Mesenchymal stem cell (in vitro differentiated cells and primary cell): ENCODE measurements at regions not wholly inside any gene's neighbourhood (a gene's known extent, or its start where the extent isn't known, plus 50 kb on each side); places are given as distances from the start of the nearest gene placed in this dataset.

Experiments used
- DNase-seq: peaks from one replicate; pipeline ENCODE4 v3.0.0-alpha.2; 2013
- H2AFZ ChIP-seq: one replicate; pipeline ENCODE4 v1.6.1; 2013; ENCODE audit warnings: low read depth, mild to moderate bottlenecking, control low read depth, inconsistent platforms, low read length, moderate library complexity
- H2AK5ac ChIP-seq: 2 replicates; pipeline ENCODE4 v1.6.1; 2013; ENCODE audit warnings: low read length, moderate library complexity, mild to moderate bottlenecking, inconsistent platforms; ENCODE audit not compliant: severe bottlenecking
- H2BK120ac ChIP-seq: one replicate; pipeline ENCODE4 v1.6.1; 2013; ENCODE audit warnings: low read depth, mild to moderate bottlenecking, inconsistent platforms, low read length, moderate library complexity
- H2BK12ac ChIP-seq, 2 experiments: one replicate each; pipeline ENCODE4 v1.6.1; 2013; ENCODE audit warnings: inconsistent platforms in 2 of 2, low read length in 2 of 2, mild to moderate bottlenecking in 2 of 2, moderate library complexity in 2 of 2, control low read depth in 1 of 2
- H2BK15ac ChIP-seq: one replicate; pipeline ENCODE4 v1.6.1; 2013; ENCODE audit warnings: mild to moderate bottlenecking, low read depth, inconsistent platforms; ENCODE audit not compliant: poor library complexity, severe bottlenecking
- H2BK5ac ChIP-seq: 2 replicates; pipeline ENCODE4 v1.6.1; 2013; ENCODE audit warnings: low read depth, mild to moderate bottlenecking, low read length, control low read depth, inconsistent platforms; ENCODE audit not compliant: poor library complexity, severe bottlenecking
- H3K14ac ChIP-seq, 2 experiments: one replicate each; pipeline ENCODE4 v1.6.1; 2013; ENCODE audit warnings: inconsistent platforms in 2 of 2, low read length in 2 of 2, control low read depth in 1 of 2, mild to moderate bottlenecking in 1 of 2, moderate library complexity in 1 of 2
- H3K18ac ChIP-seq, 2 experiments: one replicate each; pipeline ENCODE4 v1.6.1; 2013; ENCODE audit warnings: inconsistent platforms in 2 of 2, low read length in 2 of 2, control low read depth in 1 of 2, low read depth in 1 of 2, mild to moderate bottlenecking in 1 of 2
- H3K23ac ChIP-seq, 2 experiments: one replicate each; pipeline ENCODE4 v1.6.1; 2013; ENCODE audit warnings: inconsistent platforms in 2 of 2, low read length in 2 of 2, mild to moderate bottlenecking in 2 of 2, moderate library complexity in 2 of 2, control low read depth in 1 of 2
- H3K27ac ChIP-seq: 2 replicates; pipeline ENCODE4 v1.5.1; 2013; ENCODE audit warnings: mild to moderate bottlenecking, moderate library complexity, low read length, control low read depth, inconsistent platforms; ENCODE audit not compliant: poor library complexity, severe bottlenecking
- H3K27me3 ChIP-seq, 2 experiments: 2 replicates each; pipeline versions ENCODE4 v1.6.1 to v1.7.0; 2013; ENCODE audit warnings: low read length in 2 of 2, mild to moderate bottlenecking in 2 of 2, moderate library complexity in 2 of 2, control low read depth in 1 of 2, inconsistent platforms in 1 of 2; ENCODE audit not compliant: control insufficient read depth in 1 of 2, insufficient read depth in 1 of 2
- H3K36me3 ChIP-seq, 2 experiments: 2 replicates each; pipeline versions ENCODE4 v1.6.1 to v1.7.0; 2013; ENCODE audit warnings: low read length in 2 of 2, control low read depth in 1 of 2, inconsistent platforms in 1 of 2, low read depth in 1 of 2, mild to moderate bottlenecking in 1 of 2; ENCODE audit not compliant: insufficient read depth in 2 of 2, control insufficient read depth in 1 of 2
- H3K4ac ChIP-seq, 2 experiments: one replicate each; pipeline ENCODE4 v1.6.1; 2013; ENCODE audit warnings: inconsistent platforms in 2 of 2, low read length in 2 of 2, mild to moderate bottlenecking in 2 of 2, moderate library complexity in 2 of 2, control low read depth in 1 of 2, low read depth in 1 of 2
- H3K4me1 ChIP-seq: 2 replicates; pipeline ENCODE4 v1.6.1; 2013; ENCODE audit warnings: low read depth, low read length, control low read depth; ENCODE audit not compliant: control insufficient read depth, insufficient read depth
- H3K4me2 ChIP-seq: 2 replicates; pipeline ENCODE4 v1.6.1; 2013; ENCODE audit warnings: low read length, mild to moderate bottlenecking, inconsistent platforms; ENCODE audit not compliant: poor library complexity, severe bottlenecking
- H3K4me3 ChIP-seq, 2 experiments: 2 replicates each; pipeline versions ENCODE4 v1.5.1 to v1.7.0; 2013; ENCODE audit warnings: low read length in 2 of 2, mild to moderate bottlenecking in 2 of 2, control low read depth in 1 of 2, low read depth in 1 of 2; ENCODE audit not compliant: insufficient read depth in 1 of 2
- H3K79me1 ChIP-seq: replicated peaks from 2 replicates; pipeline ENCODE4 v1.6.1; 2013; ENCODE audit warnings: mild to moderate bottlenecking, control low read depth, low read length, inconsistent platforms; ENCODE audit not compliant: poor library complexity, severe bottlenecking
- H3K9ac ChIP-seq: 2 replicates; pipeline ENCODE4 v1.7.0; 2013; ENCODE audit warnings: mild to moderate bottlenecking, low read length, moderate library complexity
- H3K9me3 ChIP-seq: 2 replicates; pipeline ENCODE4 v1.7.0; 2013; ENCODE audit warnings: mild to moderate bottlenecking, low read length; ENCODE audit not compliant: control insufficient read depth
- H4K8ac ChIP-seq: one replicate; pipeline ENCODE4 v1.6.1; 2013; ENCODE audit warnings: inconsistent platforms, mild to moderate bottlenecking, low read length, moderate library complexity
- H4K91ac ChIP-seq: one replicate; pipeline ENCODE4 v1.6.1; 2013; ENCODE audit warnings: mild to moderate bottlenecking, low read length, inconsistent platforms
- WGBS: methylation state at CpG from one replicate; pipeline ENCODE4 v1.1.7; 2013; ENCODE audit warnings: mixed read lengths; 5-methylcytosine and 5-hydroxymethylcytosine counted together

GRCh38 chr13:74919914-74920313, 562.1 kb downstream of the TBC1D4 start:
- no peak overlapping the region for H2BK5ac ChIP-seq
- H3K27ac ChIP-seq = no peak overlapping the region
- no peak overlapping the region for H3K4me2 ChIP-seq
- no peak overlapping the region for H3K4ac ChIP-seq
- no peak overlapping the region for H2AK5ac ChIP-seq
- H3K18ac ChIP-seq = no peak overlapping the region
- no peak overlapping the region for H3K14ac ChIP-seq
- no peak overlapping the region for H2BK15ac ChIP-seq
- H2AFZ ChIP-seq = no peak overlapping the region
- no peak for DNase-seq
- H2BK120ac ChIP-seq = no peak overlapping the region
- H3K9ac ChIP-seq = no peak overlapping the region
- no peaks in the 10 kb centered on the region for H3K27me3 ChIP-seq
- no peak overlapping the region for H2BK12ac ChIP-seq
- H3K9me3 ChIP-seq = peaks cover 6% of the 10 kb centered on the region
- no peak overlapping the region for H3K23ac ChIP-seq
- no peaks in the 10 kb centered on the region for H3K4me1 ChIP-seq
- no peak overlapping the region for H4K91ac ChIP-seq
- no peak overlapping the region for H4K8ac ChIP-seq
- no peaks in the 10 kb centered on the region for H3K36me3 ChIP-seq
- H3K4me3 ChIP-seq = no peak overlapping the region
- H3K79me1 ChIP-seq = no peaks in the 10 kb centered on the region

GRCh38 chr13:74912898-74913297, 569.1 kb downstream of the TBC1D4 start:
- H3K27me3 ChIP-seq = no peaks in the 10 kb centered on the region
- H2AFZ ChIP-seq = no peak overlapping the region
- 97% methylated on average over 2 of the region's 2 CpGs for WGBS

GRCh38 chr13:74910415-74910814, 571.6 kb downstream of the TBC1D4 start:
- WGBS = 97% methylated on average over 3 of the region's 5 CpGs
- H3K9me3 ChIP-seq = no peaks in the 10 kb centered on the region

More at GRCh38 chr13:74912898-74913297, 569.1 kb downstream of the TBC1D4 start:
- H3K27ac ChIP-seq = no peak overlapping the region
- no peak overlapping the region for H2BK15ac ChIP-seq
- no peaks in the 10 kb centered on the region for H3K36me3 ChIP-seq
- no peak overlapping the region for H2BK5ac ChIP-seq
- DNase-seq = no peak
- H3K14ac ChIP-seq = no peak overlapping the region
- H3K9ac ChIP-seq = no peak overlapping the region
- H3K4ac ChIP-seq = no peak overlapping the region
- no peak overlapping the region for H3K23ac ChIP-seq
- H4K8ac ChIP-seq = no peak overlapping the region
- no peak overlapping the region for H3K18ac ChIP-seq
- no peaks in the 10 kb centered on the region for H3K79me1 ChIP-seq
- H3K4me3 ChIP-seq = no peak overlapping the region
- H4K91ac ChIP-seq = no peak overlapping the region
- H3K4me2 ChIP-seq = no peak overlapping the region
- no peak overlapping the region for H2AK5ac ChIP-seq
- H3K4me1 ChIP-seq = no peaks in the 10 kb centered on the region
- H2BK12ac ChIP-seq = no peak overlapping the region
- H3K9me3 ChIP-seq = no peaks in the 10 kb centered on the region
- H2BK120ac ChIP-seq = no peak overlapping the region

GRCh38 chr13:74907788-74908187, 574.2 kb downstream of the TBC1D4 start:
- Histone ChIP-seq H3K36me3 (no peaks in the 10 kb centered on the region), H3K27me3 (no peaks in the 10 kb centered on the region), H4K8ac (no peak overlapping the region), H2BK5ac (no peak overlapping the region), H3K14ac (no peak overlapping the region), H2BK15ac (no peak overlapping the region), H3K9me3 (no peaks in the 10 kb centered on the region), H2BK12ac (no peak overlapping the region), H2BK120ac (no peak overlapping the region), H3K23ac (no peak overlapping the region), H3K4ac (no peak overlapping the region), H3K18ac (no peak overlapping the region), H3K9ac (no peak overlapping the region), H2AFZ (no peak overlapping the region), H3K79me1 (no peaks in the 10 kb centered on the region), H2AK5ac (no peak overlapping the region), H3K4me2 (no peak overlapping the region), H3K4me1 (no peaks in the 10 kb centered on the region), H3K27ac (no peak overlapping the region), H3K4me3 (no peak overlapping the region), H4K91ac (no peak overlapping the region)
- DNase-seq = no peak
- WGBS = 83% methylated on average over 3 of the region's 5 CpGs

More at GRCh38 chr13:74910415-74910814, 571.6 kb downstream of the TBC1D4 start:
- Histone ChIP-seq H2AFZ (no peak overlapping the region), H3K4me2 (no peak overlapping the region), H3K14ac (no peak overlapping the region), H3K18ac (no peak overlapping the region), H3K9ac (no peak overlapping the region), H2BK15ac (no peak overlapping the region), H3K4me3 (no peak overlapping the region), H2AK5ac (no peak overlapping the region), H2BK5ac (no peak overlapping the region), H2BK12ac (no peak overlapping the region), H3K36me3 (no peaks in the 10 kb centered on the region), H2BK120ac (no peak overlapping the region), H3K4ac (no peak overlapping the region), H3K27me3 (no peaks in the 10 kb centered on the region), H3K79me1 (no peaks in the 10 kb centered on the region), H3K23ac (no peak overlapping the region), H3K27ac (no peak overlapping the region), H4K91ac (no peak overlapping the region), H4K8ac (no peak overlapping the region), H3K4me1 (no peaks in the 10 kb centered on the region)
- no peak for DNase-seq
